GM21528 (cell line): ENCODE measurements at regions not wholly inside any gene's neighbourhood (a gene's known extent, or its start where the extent isn't known, plus 50 kb on each side); places are given as distances from the start of the nearest gene placed in this dataset.
"Not testable (repeated sequence)": the region's sequence is repeated elsewhere in the genome, so short reads cannot be mapped to it uniquely, and the experiment has no call there.

Experiments
- ATAC-seq: cut with Tn5 transposase; IDR thresholded peaks from one replicate; pipeline ENCODE4 v1.9.1; 2021; ENCODE audit warnings: mild to moderate bottlenecking, moderate library complexity; ENCODE audit not compliant: unreplicated experiment, low FRiP score

GRCh38 chr3:87898971-87899370 is 159.8 kb downstream of the CGGBP1 start:
- ATAC-seq: no peak

GRCh38 chr3:87895983-87896382 is 162.8 kb downstream of the CGGBP1 start:
- no peak for ATAC-seq

GRCh38 chr3:87873136-87873535 is 185.7 kb downstream of the CGGBP1 start:
- no peak for ATAC-seq

GRCh38 chr3:87867001-87867400 is 191.8 kb downstream of the CGGBP1 start:
- no peak for ATAC-seq

GRCh38 chr3:87856126-87856525 is 202.7 kb downstream of the CGGBP1 start:
- ATAC-seq: no peak

GRCh38 chr3:87855616-87856015 is 203.2 kb downstream of the CGGBP1 start:
- no peak for ATAC-seq

GRCh38 chr3:87855211-87855610 is 203.6 kb downstream of the CGGBP1 start:
- no peak for ATAC-seq

- ATAC-seq: no peak
Measured at GRCh38 chr3:87848003-87848402, 210.8 kb downstream of the CGGBP1 start.

- ATAC-seq: no peak
Measured at GRCh38 chr3:87837076-87837475, 221.7 kb downstream of the CGGBP1 start.

GRCh38 chr3:87836026-87836425 is 222.8 kb downstream of the CGGBP1 start:
- no peak for ATAC-seq

GRCh38 chr3:87835236-87835635 is 223.6 kb downstream of the CGGBP1 start:
- ATAC-seq: no peak

- ATAC-seq: no peak
Measured at GRCh38 chr3:87834327-87834726, 224.5 kb downstream of the CGGBP1 start.

GRCh38 chr3:87833039-87833377 is 225.8 kb downstream of the CGGBP1 start:
- ATAC-seq: no peak

- ATAC-seq: no peak
Measured at GRCh38 chr3:87828046-87828445, 230.8 kb downstream of the CGGBP1 start.

- no peak for ATAC-seq
Measured at GRCh38 chr3:87822563-87822962, 236.2 kb downstream of the CGGBP1 start.

- not testable (repeated sequence) for ATAC-seq
Measured at GRCh38 chr3:87813503-87813902, 245.3 kb downstream of the CGGBP1 start.

- ATAC-seq: no peak
Measured at GRCh38 chr3:87811953-87812352, 246.9 kb downstream of the CGGBP1 start.

- no peak for ATAC-seq
Measured at GRCh38 chr3:87810452-87811016, 248.3 kb downstream of the CGGBP1 start.

- peak; percentile 90 for ATAC-seq
Measured at GRCh38 chr3:87805670-87806069, 253.1 kb downstream of the CGGBP1 start.

- ATAC-seq: no peak
Measured at GRCh38 chr3:87801409-87801808, 257.4 kb downstream of the CGGBP1 start.

- no peak for ATAC-seq
Measured at GRCh38 chr3:87800516-87800915, 258.3 kb downstream of the CGGBP1 start.

- ATAC-seq: no peak
Measured at GRCh38 chr3:87798567-87798947, 260.2 kb downstream of the CGGBP1 start.

- ATAC-seq: no peak
Measured at GRCh38 chr3:87797872-87798566, 260.8 kb downstream of the CGGBP1 start.
